ENCODE measurements at regions not wholly inside any gene's neighbourhood (a gene's known extent, or its start where the extent isn't known, plus 50 kb on each side); places are given as distances from the start of the nearest gene placed in this dataset.

DNA sequence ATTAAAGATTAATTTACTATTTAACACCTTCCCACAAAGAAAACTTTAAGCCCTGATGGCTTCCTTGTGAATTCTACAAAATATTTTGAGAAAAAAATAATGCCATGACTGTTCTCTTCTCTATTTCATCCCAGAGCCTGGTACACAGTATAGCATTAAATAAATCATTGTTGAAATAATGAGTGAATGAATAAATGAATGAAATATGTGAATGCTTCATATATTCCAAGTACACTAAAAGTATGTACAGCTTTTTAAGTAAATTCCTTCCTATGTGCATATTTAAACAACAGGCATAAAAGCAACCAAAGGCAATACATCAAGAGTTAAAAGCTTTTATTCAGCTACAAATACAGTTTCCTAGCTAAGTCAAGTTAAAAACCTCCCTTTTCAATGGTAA is 144.9 kb upstream of the CCDC196 start:
- no peaks in the 10 kb centered on the region for H3K9me3 ChIP-seq (ENCODE audit: control insufficient read depth, insufficient read depth, low read depth, low read length)
- H3K4me2 ChIP-seq (ENCODE audit: extremely low read depth, insufficient read depth, low read length): no peak overlapping the region
- no peak overlapping the region for H2AFZ ChIP-seq (ENCODE audit: low read length)
- no peak for DNase-seq (ENCODE audit: low read depth in 2 of 2)
- no peaks in the 10 kb centered on the region for H3K27me3 ChIP-seq (ENCODE audit: control insufficient read depth, insufficient read depth, low read length)
- no peaks in the 10 kb centered on the region for H3K4me1 ChIP-seq (ENCODE audit: control insufficient read depth, extremely low read depth, insufficient read depth, low read length)
- no peak overlapping the region for H3K9ac ChIP-seq (ENCODE audit: insufficient read depth, low read length)
- no peak for TF ChIP-seq EZH2 (IDR thresholded peaks at IDR 0.05; ENCODE audit: low read length, missing control alignments)
- TF ChIP-seq, protein P1, sequence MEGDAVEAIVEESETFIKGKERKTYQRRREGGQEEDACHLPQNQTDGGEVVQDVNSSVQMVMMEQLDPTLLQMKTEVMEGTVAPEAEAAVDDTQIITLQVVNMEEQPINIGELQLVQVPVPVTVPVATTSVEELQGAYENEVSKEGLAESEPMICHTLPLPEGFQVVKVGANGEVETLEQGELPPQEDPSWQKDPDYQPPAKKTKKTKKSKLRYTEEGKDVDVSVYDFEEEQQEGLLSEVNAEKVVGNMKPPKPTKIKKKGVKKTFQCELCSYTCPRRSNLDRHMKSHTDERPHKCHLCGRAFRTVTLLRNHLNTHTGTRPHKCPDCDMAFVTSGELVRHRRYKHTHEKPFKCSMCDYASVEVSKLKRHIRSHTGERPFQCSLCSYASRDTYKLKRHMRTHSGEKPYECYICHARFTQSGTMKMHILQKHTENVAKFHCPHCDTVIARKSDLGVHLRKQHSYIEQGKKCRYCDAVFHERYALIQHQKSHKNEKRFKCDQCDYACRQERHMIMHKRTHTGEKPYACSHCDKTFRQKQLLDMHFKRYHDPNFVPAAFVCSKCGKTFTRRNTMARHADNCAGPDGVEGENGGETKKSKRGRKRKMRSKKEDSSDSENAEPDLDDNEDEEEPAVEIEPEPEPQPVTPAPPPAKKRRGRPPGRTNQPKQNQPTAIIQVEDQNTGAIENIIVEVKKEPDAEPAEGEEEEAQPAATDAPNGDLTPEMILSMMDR (conservative IDR thresholded peaks at IDR 0.05 in 1 of 2, IDR thresholded peaks at IDR 0.05 in 1 of 2; ENCODE audit: low read depth in 1 of 2, low read length in 2 of 2): no peak
- H3K27ac ChIP-seq (ENCODE audit: insufficient read depth, low read length): no peak overlapping the region
- H3K79me2 ChIP-seq (ENCODE audit: control insufficient read depth, insufficient read depth, low read length): no peaks in the 10 kb centered on the region
- no peaks in the 10 kb centered on the region for H3K36me3 ChIP-seq (ENCODE audit: control insufficient read depth, insufficient read depth, low read length)
- H4K20me1 ChIP-seq (ENCODE audit: control insufficient read depth, extremely low read depth, insufficient read depth, low read length): no peaks in the 10 kb centered on the region
- H3K4me3 ChIP-seq (replicated peaks in 1 of 4; ENCODE audit: control extremely low read depth in 1 of 4, insufficient read depth in 1 of 4, low read depth in 3 of 4, low read length in 4 of 4): no peak overlapping the region

DNA sequence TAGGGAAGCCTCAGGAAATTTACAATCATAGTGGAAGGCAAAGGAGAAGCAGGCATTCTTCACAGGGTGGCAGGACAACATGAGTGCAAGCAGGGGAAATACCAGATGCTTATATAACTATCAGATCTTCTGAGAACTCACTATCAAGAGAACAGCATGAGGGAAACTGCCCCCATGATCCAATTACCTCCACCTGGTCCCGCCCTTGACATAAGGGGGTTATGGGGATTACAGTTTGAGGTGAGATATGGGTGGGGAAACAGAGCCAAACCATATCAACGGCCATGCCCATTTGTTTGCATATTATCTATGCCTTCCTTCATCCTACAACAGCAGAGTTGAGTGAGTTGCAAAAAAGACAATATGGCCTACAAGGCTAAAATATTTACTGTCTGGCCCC is 140.2 kb upstream of the CCDC196 start:
- no peaks in the 10 kb centered on the region for H3K4me1 ChIP-seq (ENCODE audit: control insufficient read depth, extremely low read depth, insufficient read depth, low read length)
- no peaks in the 10 kb centered on the region for H3K27me3 ChIP-seq (ENCODE audit: control insufficient read depth, insufficient read depth, low read length)
- no peak for DNase-seq (ENCODE audit: low read depth in 2 of 2)
- no peaks in the 10 kb centered on the region for H3K9me3 ChIP-seq (ENCODE audit: control insufficient read depth, insufficient read depth, low read depth, low read length)
- no peak overlapping the region for H3K9ac ChIP-seq (ENCODE audit: insufficient read depth, low read length)
- TF ChIP-seq, protein P1 (conservative IDR thresholded peaks at IDR 0.05 in 1 of 2, IDR thresholded peaks at IDR 0.05 in 1 of 2; ENCODE audit: low read depth in 1 of 2, low read length in 2 of 2): no peak
- TF ChIP-seq EZH2 (IDR thresholded peaks at IDR 0.05; ENCODE audit: low read length, missing control alignments): no peak
- H2AFZ ChIP-seq (ENCODE audit: low read length): no peak overlapping the region
- no peaks in the 10 kb centered on the region for H3K79me2 ChIP-seq (ENCODE audit: control insufficient read depth, insufficient read depth, low read length)
- H4K20me1 ChIP-seq (ENCODE audit: control insufficient read depth, extremely low read depth, insufficient read depth, low read length): no peaks in the 10 kb centered on the region
- no peak overlapping the region for H3K4me3 ChIP-seq (replicated peaks in 1 of 4; ENCODE audit: control extremely low read depth in 1 of 4, insufficient read depth in 1 of 4, low read depth in 3 of 4, low read length in 4 of 4)
- H3K36me3 ChIP-seq (ENCODE audit: control insufficient read depth, insufficient read depth, low read length): no peaks in the 10 kb centered on the region
- H3K4me2 ChIP-seq (ENCODE audit: extremely low read depth, insufficient read depth, low read length): no peak overlapping the region
- no peak overlapping the region for H3K27ac ChIP-seq (ENCODE audit: insufficient read depth, low read length)

DNA sequence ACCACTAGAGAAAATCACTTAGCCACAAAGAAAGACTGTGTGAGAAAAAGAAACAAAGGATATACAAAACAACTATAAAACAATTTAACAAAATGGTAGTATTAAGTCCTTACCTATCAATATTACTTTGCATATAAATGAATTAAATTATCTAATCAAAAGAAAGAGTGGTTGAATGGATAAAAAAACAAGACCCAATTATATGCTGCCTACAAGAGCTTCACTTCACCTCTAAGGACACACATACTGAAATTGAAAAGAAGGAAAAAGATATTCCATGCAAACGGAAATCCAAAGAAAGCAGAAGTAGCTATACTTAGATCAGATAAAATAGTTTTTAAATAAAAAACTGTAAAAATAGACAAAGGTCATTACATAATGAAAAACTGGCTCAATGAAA is 134.9 kb upstream of the CCDC196 start:
- no peak for TF ChIP-seq EZH2 (IDR thresholded peaks at IDR 0.05; ENCODE audit: low read length, missing control alignments)
- TF ChIP-seq, protein P1 (conservative IDR thresholded peaks at IDR 0.05 in 1 of 2, IDR thresholded peaks at IDR 0.05 in 1 of 2; ENCODE audit: low read depth in 1 of 2, low read length in 2 of 2): no peak
- no peak overlapping the region for H3K4me3 ChIP-seq (replicated peaks in 1 of 4; ENCODE audit: control extremely low read depth in 1 of 4, insufficient read depth in 1 of 4, low read depth in 3 of 4, low read length in 4 of 4)
- no peak overlapping the region for H3K9ac ChIP-seq (ENCODE audit: insufficient read depth, low read length)
- H2AFZ ChIP-seq (ENCODE audit: low read length): no peak overlapping the region
- H3K9me3 ChIP-seq (ENCODE audit: control insufficient read depth, insufficient read depth, low read depth, low read length): no peaks in the 10 kb centered on the region
- DNase-seq (ENCODE audit: low read depth in 2 of 2): no peak
- no peaks in the 10 kb centered on the region for H3K4me1 ChIP-seq (ENCODE audit: control insufficient read depth, extremely low read depth, insufficient read depth, low read length)
- no peak overlapping the region for H3K4me2 ChIP-seq (ENCODE audit: extremely low read depth, insufficient read depth, low read length)
- no peaks in the 10 kb centered on the region for H3K27me3 ChIP-seq (ENCODE audit: control insufficient read depth, insufficient read depth, low read length)
- H3K36me3 ChIP-seq (ENCODE audit: control insufficient read depth, insufficient read depth, low read length): no peaks in the 10 kb centered on the region
- H3K79me2 ChIP-seq (ENCODE audit: control insufficient read depth, insufficient read depth, low read length): no peaks in the 10 kb centered on the region
- H4K20me1 ChIP-seq (ENCODE audit: control insufficient read depth, extremely low read depth, insufficient read depth, low read length): no peaks in the 10 kb centered on the region
- no peak overlapping the region for H3K27ac ChIP-seq (ENCODE audit: insufficient read depth, low read length)

Measured in fibroblast of lung (primary cell).